Mesenchymal stem cell (in vitro differentiated cells and primary cell): ENCODE measurements at regions not wholly inside any gene's neighbourhood (a gene's known extent, or its start where the extent isn't known, plus 50 kb on each side); places are given as distances from the start of the nearest gene placed in this dataset. TPM values are rescaled to one million over a fixed set of nuclear protein-coding genes. Genes with fewer than 3 reads are reported as not detected.

Experiments
- small RNA-seq: library from polyadenylated mRNA; stranded (forward); fragments of <200 nt; extraction: miRNeasy Mini kit (QIAGEN cat#:217004); gene quantifications from one replicate; pipeline ENCODE3, GENCODE V24; 2013; ENCODE audit warnings: low read depth

Small RNA genes lying in the stretch of these regions (small RNA-seq; reads per million reads assigned to genes)
- not detected for gene MIR4437
